Spinal cord (tissue), 9 donors: ENCODE measurements at regions not wholly inside any gene's neighbourhood (a gene's known extent, or its start where the extent isn't known, plus 50 kb on each side); places are given as distances from the start of the nearest gene placed in this dataset.
"Not testable (repeated sequence)": the region's sequence is repeated elsewhere in the genome, so short reads cannot be mapped to it uniquely, and the experiment has no call there.

Experiments used
- DNase-seq, 6 donors: peaks; one replicate each; pipeline versions ENCODE4 v3.0.0 to v3.0.0-alpha.2; 2013 to 2015; ENCODE audit warnings: low spot score in 6 of 6, low read depth in 4 of 6
- H3K27ac ChIP-seq: one replicate; pipeline ENCODE4 v1.5.1; 2013; ENCODE audit warnings: low read depth, low read length, control low read depth
- H3K27me3 ChIP-seq: one replicate; pipeline ENCODE4 v1.6.1; 2013; ENCODE audit warnings: low read length; ENCODE audit not compliant: control insufficient read depth, insufficient read depth
- H3K36me3 ChIP-seq: one replicate; pipeline ENCODE4 v1.6.1; 2013; ENCODE audit warnings: low read length; ENCODE audit not compliant: control insufficient read depth, insufficient read depth
- H3K4me1 ChIP-seq: one replicate; pipeline ENCODE4 v1.6.1; 2013; ENCODE audit warnings: low read length; ENCODE audit not compliant: control insufficient read depth, insufficient read depth
- H3K4me3 ChIP-seq: one replicate; pipeline ENCODE4 v1.5.1; 2013; ENCODE audit warnings: low read depth, low read length, control low read depth
- H3K9me3 ChIP-seq: one replicate; pipeline ENCODE4 v1.6.1; 2013; ENCODE audit warnings: low read length; ENCODE audit not compliant: control insufficient read depth, insufficient read depth
- WGBS: methylation state at CpG from one replicate; pipeline ENCODE4 v1.1.5; 2013; ENCODE audit warnings: missing lambda C conversion rate; ENCODE audit not compliant: insufficient coverage; 5-methylcytosine and 5-hydroxymethylcytosine counted together
- donor health status: healthy.

- no peak overlapping the region for H3K27ac ChIP-seq
- H3K4me3 ChIP-seq, result no peak overlapping the region
- H3K27me3 ChIP-seq, result no peaks in the 10 kb centered on the region
- no peak for DNase-seq
- no peaks in the 10 kb centered on the region for H3K9me3 ChIP-seq
- no peaks in the 10 kb centered on the region for H3K4me1 ChIP-seq
- no peaks in the 10 kb centered on the region for H3K36me3 ChIP-seq
Observed at GRCh38 chr4:114318309-114318708, 280.3 kb upstream of the UGT8 start.

GRCh38 chr4:114320126-114320525 lies 278.5 kb upstream of the UGT8 start:
- H3K27me3 ChIP-seq, result no peaks in the 10 kb centered on the region
- no peaks in the 10 kb centered on the region for H3K9me3 ChIP-seq
- 80% methylated on average over 1 of the region's 2 CpGs for WGBS
- no peaks in the 10 kb centered on the region for H3K4me1 ChIP-seq
- H3K4me3 ChIP-seq, result no peak overlapping the region
- H3K36me3 ChIP-seq, result no peaks in the 10 kb centered on the region
- H3K27ac ChIP-seq, result no peak overlapping the region
- no peak for DNase-seq

DNA sequence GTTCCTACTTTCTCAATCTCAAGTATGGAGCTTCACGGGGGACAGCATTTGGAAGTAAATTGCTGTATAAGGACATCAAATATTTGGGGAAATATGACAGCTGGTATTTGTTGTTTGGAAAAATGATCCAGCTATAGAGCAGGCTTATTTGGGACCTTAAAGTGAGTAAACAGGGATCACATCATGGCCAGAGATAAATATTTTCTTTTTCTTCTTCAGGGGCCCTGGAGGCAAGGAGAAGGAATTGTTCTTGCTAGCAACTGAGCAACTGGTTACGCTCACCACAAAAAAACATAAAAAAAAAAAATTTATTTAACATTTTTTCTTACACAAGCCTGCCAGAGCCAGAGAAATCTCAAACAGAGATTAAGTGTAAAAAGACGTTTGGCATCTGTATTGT lies 277.2 kb upstream of the UGT8 start:
- H3K4me1 ChIP-seq, result no peaks in the 10 kb centered on the region

DNA sequence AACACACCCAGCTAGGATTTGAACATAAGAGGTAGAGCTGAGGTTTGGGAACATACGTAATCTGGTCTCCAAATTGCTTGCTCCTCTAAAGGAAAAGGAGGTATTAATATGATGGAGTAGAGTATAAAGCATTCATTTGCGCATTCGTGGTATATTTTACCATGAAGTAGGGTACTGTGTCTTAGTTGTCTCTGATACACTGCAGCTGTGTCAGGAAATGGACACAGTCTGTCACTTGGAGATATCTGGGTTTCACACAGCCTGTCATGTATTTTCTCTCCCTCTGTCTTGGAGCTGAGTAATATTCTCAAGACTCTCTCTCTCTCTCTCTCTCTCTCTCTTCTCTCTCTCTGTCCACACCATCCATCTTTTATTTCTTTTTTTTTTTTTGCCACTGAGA lies 274.8 kb upstream of the UGT8 start:
- H3K27ac ChIP-seq, result no peak overlapping the region
- DNase-seq, result peak in 1 of 6 donors; percentile 4
- H3K9me3 ChIP-seq, result no peaks in the 10 kb centered on the region
- H3K4me1 ChIP-seq, result no peaks in the 10 kb centered on the region
- H3K27me3 ChIP-seq, result no peaks in the 10 kb centered on the region
- no peak overlapping the region for H3K4me3 ChIP-seq
- whole genome bisulfite sequencing, result 100% methylated on average over 1 of the region's 3 CpGs
- no peaks in the 10 kb centered on the region for H3K36me3 ChIP-seq

More for the DNA sequence above, 277.2 kb upstream of the UGT8 start:
- H3K4me3 ChIP-seq, result no peak overlapping the region
- no peaks in the 10 kb centered on the region for H3K27me3 ChIP-seq
- DNase-seq, result no peak
- no CpG with 5 or more reads among the region's 3 CpGs for WGBS
- no peak overlapping the region for H3K27ac ChIP-seq
- no peaks in the 10 kb centered on the region for H3K9me3 ChIP-seq
- no peaks in the 10 kb centered on the region for H3K36me3 ChIP-seq

GRCh38 chr4:114326358-114326757 lies 272.2 kb upstream of the UGT8 start:
- no peaks in the 10 kb centered on the region for H3K9me3 ChIP-seq
- no peaks in the 10 kb centered on the region for H3K4me1 ChIP-seq
- H3K27me3 ChIP-seq, result no peaks in the 10 kb centered on the region
- WGBS, result no CpG with 5 or more reads among the region's 1 CpG
- H3K4me3 ChIP-seq, result no peak overlapping the region
- DNase-seq, result no peak
- H3K27ac ChIP-seq, result no peak overlapping the region
- H3K36me3 ChIP-seq, result no peaks in the 10 kb centered on the region

DNA sequence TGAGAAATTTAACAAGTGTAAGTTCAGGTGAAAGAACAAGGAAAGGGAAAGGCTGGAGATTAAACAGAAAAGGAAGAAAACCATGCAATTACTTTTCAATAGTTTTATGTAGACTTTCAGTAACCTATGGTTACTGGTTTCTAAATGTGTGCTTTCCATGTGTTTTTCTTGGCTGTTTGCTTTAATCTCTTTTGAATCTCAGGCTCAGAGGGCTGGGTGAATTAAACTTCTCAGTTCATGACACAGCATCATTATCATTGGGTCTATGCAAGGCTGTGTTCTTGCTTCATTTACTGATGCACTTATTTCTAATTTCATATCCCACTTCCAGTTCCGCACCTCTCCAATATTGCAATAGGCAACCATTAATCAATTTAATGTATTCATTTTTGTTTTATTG lies 266.5 kb upstream of the UGT8 start:
- no peaks in the 10 kb centered on the region for H3K36me3 ChIP-seq
- H3K9me3 ChIP-seq, result no peaks in the 10 kb centered on the region
- H3K27ac ChIP-seq, result no peak overlapping the region
- no CpG with 5 or more reads among the region's 1 CpG for WGBS
- DNase-seq, result no peak
- no peak overlapping the region for H3K4me3 ChIP-seq
- no peaks in the 10 kb centered on the region for H3K4me1 ChIP-seq
- H3K27me3 ChIP-seq, result no peaks in the 10 kb centered on the region

GRCh38 chr4:114334363-114334762 lies 264.2 kb upstream of the UGT8 start:
- H3K27me3 ChIP-seq, H3K4me1 ChIP-seq, H3K4me3 ChIP-seq, H3K9me3 ChIP-seq, H3K27ac ChIP-seq, H3K36me3 ChIP-seq, DNase-seq: not testable (repeated sequence)

- WGBS, result no CpG with 5 or more reads among the region's 2 CpGs
- no peaks in the 10 kb centered on the region for H3K36me3 ChIP-seq
- H3K27ac ChIP-seq, result no peak overlapping the region
- no peak overlapping the region for H3K4me3 ChIP-seq
- DNase-seq, result no peak
- H3K9me3 ChIP-seq, result no peaks in the 10 kb centered on the region
- H3K4me1 ChIP-seq, result no peaks in the 10 kb centered on the region
- H3K27me3 ChIP-seq, result no peaks in the 10 kb centered on the region
Observed at GRCh38 chr4:114334884-114335330, 263.7 kb upstream of the UGT8 start.

GRCh38 chr4:114335339-114335738 lies 263.3 kb upstream of the UGT8 start:
- Histone ChIP-seq H3K4me3 (no peak overlapping the region), H3K4me1 (no peaks in the 10 kb centered on the region), H3K9me3 (no peaks in the 10 kb centered on the region), H3K36me3 (no peaks in the 10 kb centered on the region), H3K27me3 (no peaks in the 10 kb centered on the region), H3K27ac (no peak overlapping the region)
- no peak for DNase-seq

DNA sequence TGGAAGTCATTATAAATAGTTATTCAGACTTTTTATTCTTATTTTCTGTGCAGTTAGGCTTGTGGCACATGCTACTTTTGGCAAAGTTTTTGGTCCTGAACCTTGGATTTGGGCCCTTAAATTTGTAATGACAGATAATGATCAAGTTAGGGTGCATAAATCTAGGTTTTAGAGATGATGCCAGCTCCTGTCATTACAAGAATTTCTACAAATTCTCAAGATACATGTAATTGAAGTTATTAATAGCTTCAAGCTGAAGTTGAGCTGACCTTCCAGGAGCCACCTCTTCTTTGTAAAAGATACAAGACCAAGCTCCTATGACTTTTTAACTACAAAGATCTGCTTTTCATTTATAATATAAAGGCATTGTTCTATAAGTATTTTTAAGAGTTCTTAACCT lies 255.6 kb upstream of the UGT8 start:
- H3K36me3 ChIP-seq, result no peaks in the 10 kb centered on the region
- no peaks in the 10 kb centered on the region for H3K4me1 ChIP-seq
- H3K4me3 ChIP-seq, result no peak overlapping the region
- H3K27me3 ChIP-seq, result no peaks in the 10 kb centered on the region
- H3K9me3 ChIP-seq, result no peaks in the 10 kb centered on the region
- H3K27ac ChIP-seq, result no peak overlapping the region
- no peak for DNase-seq
